ENCODE measurements at regions not wholly inside any gene's neighbourhood (a gene's known extent, or its start where the extent isn't known, plus 50 kb on each side); places are given as distances from the start of the nearest gene placed in this dataset.
A peak's percentile ranks its signal among the peaks of the same experiment; 100 is the strongest.

DNA sequence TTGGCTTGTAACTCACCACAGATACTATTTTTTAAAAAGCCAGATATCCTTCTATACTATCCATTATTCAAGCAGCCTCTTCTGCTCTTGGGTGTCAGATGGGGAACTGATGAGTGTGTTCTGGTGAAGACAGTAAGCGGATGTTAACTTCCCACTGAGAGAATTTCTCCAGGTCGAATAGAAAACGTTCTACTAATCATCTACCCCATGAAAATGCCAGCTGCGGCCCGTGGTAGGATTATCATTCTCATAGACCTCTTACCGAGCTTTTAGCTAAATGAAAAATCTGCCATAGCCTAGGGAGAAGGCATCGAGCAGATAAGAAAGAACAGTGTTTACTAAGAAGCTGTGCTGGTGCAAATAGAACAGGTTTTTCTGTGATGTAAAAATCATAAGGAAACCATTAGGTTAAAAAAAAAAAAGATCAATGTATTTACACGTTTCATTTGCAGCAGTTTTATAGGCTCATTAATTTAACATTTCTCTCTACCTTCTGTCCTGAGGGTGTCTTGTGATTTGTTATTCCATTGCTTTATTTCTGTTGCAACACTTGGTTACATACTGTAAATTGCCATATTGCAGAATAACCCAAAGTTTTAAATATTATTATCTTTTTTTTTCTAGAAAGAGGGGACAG is 1521.5 kb upstream of the ZEB2 start:
- TF ChIP-seq, protein P1, sequence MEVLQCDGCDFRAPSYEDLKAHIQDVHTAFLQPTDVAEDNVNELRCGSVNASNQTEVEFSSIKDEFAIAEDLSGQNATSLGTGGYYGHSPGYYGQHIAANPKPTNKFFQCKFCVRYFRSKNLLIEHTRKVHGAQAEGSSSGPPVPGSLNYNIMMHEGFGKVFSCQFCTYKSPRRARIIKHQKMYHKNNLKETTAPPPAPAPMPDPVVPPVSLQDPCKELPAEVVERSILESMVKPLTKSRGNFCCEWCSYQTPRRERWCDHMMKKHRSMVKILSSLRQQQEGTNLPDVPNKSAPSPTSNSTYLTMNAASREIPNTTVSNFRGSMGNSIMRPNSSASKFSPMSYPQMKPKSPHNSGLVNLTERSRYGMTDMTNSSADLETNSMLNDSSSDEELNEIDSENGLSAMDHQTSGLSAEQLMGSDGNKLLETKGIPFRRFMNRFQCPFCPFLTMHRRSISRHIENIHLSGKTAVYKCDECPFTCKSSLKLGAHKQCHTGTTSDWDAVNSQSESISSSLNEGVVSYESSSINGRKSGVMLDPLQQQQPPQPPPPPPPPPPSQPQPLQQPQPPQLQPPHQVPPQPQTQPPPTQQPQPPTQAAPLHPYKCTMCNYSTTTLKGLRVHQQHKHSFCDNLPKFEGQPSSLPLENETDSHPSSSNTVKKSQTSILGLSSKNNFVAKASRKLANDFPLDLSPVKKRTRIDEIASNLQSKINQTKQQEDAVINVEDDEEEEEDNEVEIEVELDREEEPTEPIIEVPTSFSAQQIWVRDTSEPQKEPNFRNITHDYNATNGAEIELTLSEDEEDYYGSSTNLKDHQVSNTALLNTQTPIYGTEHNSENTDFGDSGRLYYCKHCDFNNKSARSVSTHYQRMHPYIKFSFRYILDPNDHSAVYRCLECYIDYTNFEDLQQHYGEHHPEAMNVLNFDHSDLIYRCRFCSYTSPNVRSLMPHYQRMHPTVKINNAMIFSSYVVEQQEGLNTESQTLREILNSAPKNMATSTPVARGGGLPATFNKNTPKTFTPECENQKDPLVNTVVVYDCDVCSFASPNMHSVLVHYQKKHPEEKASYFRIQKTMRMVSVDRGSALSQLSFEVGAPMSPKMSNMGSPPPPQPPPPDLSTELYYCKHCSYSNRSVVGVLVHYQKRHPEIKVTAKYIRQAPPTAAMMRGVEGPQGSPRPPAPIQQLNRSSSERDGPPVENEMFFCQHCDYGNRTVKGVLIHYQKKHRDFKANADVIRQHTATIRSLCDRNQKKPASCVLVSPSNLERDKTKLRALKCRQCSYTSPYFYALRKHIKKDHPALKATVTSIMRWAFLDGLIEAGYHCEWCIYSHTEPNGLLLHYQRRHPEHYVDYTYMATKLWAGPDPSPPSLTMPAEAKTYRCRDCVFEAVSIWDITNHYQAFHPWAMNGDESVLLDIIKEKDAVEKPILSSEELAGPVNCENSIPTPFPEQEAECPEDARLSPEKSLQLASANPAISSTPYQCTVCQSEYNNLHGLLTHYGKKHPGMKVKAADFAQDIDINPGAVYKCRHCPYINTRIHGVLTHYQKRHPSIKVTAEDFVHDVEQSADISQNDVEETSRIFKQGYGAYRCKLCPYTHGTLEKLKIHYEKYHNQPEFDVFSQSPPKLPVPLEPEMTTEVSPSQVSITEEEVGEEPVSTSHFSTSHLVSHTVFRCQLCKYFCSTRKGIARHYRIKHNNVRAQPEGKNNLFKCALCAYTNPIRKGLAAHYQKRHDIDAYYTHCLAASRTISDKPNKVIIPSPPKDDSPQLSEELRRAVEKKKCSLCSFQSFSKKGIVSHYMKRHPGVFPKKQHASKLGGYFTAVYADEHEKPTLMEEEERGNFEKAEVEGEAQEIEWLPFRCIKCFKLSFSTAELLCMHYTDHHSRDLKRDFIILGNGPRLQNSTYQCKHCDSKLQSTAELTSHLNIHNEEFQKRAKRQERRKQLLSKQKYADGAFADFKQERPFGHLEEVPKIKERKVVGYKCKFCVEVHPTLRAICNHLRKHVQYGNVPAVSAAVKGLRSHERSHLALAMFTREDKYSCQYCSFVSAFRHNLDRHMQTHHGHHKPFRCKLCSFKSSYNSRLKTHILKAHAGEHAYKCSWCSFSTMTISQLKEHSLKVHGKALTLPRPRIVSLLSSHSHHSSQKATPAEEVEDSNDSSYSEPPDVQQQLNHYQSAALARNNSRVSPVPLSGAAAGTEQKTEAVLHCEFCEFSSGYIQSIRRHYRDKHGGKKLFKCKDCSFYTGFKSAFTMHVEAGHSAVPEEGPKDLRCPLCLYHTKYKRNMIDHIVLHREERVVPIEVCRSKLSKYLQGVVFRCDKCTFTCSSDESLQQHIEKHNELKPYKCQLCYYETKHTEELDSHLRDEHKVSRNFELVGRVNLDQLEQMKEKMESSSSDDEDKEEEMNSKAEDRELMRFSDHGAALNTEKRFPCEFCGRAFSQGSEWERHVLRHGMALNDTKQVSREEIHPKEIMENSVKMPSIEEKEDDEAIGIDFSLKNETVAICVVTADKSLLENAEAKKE (CRISPR knock-in tag; IDR thresholded peaks at IDR 0.05), result no peak
- TF ChIP-seq POLR2AphosphoS5 (IDR thresholded peaks at IDR 0.05; ENCODE audit: low read depth) (no peak), NANOG (IDR thresholded peaks at IDR 0.05; ENCODE audit: borderline replicate concordance) (no peak), STAT1 (IDR thresholded peaks at IDR 0.05; ENCODE audit: unreplicated experiment) (no peak), EZH2phosphoT487 (IDR thresholded peaks at IDR 0.05; ENCODE audit: unreplicated experiment) (no peak), EZH2 (IDR thresholded peaks at IDR 0.05; ENCODE audit: low read depth, unreplicated experiment) (no peak), JUNB (IDR thresholded peaks at IDR 0.05; ENCODE audit: unreplicated experiment) (no peak), CREB1 (CRISPR knock-in tag; IDR thresholded peaks at IDR 0.05; ENCODE audit: low read depth) (no peak), ZNF331 (CRISPR knock-in tag; IDR thresholded peaks at IDR 0.05; ENCODE audit: low read depth) (no peak), ZNF114 (CRISPR knock-in tag; IDR thresholded peaks at IDR 0.05) (no peak)
- TF ChIP-seq, protein P2, sequence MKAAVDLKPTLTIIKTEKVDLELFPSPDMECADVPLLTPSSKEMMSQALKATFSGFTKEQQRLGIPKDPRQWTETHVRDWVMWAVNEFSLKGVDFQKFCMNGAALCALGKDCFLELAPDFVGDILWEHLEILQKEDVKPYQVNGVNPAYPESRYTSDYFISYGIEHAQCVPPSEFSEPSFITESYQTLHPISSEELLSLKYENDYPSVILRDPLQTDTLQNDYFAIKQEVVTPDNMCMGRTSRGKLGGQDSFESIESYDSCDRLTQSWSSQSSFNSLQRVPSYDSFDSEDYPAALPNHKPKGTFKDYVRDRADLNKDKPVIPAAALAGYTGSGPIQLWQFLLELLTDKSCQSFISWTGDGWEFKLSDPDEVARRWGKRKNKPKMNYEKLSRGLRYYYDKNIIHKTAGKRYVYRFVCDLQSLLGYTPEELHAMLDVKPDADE (IDR thresholded peaks at IDR 0.05), result no peak
- TF ChIP-seq, protein P3, sequence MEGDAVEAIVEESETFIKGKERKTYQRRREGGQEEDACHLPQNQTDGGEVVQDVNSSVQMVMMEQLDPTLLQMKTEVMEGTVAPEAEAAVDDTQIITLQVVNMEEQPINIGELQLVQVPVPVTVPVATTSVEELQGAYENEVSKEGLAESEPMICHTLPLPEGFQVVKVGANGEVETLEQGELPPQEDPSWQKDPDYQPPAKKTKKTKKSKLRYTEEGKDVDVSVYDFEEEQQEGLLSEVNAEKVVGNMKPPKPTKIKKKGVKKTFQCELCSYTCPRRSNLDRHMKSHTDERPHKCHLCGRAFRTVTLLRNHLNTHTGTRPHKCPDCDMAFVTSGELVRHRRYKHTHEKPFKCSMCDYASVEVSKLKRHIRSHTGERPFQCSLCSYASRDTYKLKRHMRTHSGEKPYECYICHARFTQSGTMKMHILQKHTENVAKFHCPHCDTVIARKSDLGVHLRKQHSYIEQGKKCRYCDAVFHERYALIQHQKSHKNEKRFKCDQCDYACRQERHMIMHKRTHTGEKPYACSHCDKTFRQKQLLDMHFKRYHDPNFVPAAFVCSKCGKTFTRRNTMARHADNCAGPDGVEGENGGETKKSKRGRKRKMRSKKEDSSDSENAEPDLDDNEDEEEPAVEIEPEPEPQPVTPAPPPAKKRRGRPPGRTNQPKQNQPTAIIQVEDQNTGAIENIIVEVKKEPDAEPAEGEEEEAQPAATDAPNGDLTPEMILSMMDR (conservative IDR thresholded peaks at IDR 0.05; ENCODE audit: low read depth in 2 of 2), result no peak
- TF ChIP-seq, protein P4, sequence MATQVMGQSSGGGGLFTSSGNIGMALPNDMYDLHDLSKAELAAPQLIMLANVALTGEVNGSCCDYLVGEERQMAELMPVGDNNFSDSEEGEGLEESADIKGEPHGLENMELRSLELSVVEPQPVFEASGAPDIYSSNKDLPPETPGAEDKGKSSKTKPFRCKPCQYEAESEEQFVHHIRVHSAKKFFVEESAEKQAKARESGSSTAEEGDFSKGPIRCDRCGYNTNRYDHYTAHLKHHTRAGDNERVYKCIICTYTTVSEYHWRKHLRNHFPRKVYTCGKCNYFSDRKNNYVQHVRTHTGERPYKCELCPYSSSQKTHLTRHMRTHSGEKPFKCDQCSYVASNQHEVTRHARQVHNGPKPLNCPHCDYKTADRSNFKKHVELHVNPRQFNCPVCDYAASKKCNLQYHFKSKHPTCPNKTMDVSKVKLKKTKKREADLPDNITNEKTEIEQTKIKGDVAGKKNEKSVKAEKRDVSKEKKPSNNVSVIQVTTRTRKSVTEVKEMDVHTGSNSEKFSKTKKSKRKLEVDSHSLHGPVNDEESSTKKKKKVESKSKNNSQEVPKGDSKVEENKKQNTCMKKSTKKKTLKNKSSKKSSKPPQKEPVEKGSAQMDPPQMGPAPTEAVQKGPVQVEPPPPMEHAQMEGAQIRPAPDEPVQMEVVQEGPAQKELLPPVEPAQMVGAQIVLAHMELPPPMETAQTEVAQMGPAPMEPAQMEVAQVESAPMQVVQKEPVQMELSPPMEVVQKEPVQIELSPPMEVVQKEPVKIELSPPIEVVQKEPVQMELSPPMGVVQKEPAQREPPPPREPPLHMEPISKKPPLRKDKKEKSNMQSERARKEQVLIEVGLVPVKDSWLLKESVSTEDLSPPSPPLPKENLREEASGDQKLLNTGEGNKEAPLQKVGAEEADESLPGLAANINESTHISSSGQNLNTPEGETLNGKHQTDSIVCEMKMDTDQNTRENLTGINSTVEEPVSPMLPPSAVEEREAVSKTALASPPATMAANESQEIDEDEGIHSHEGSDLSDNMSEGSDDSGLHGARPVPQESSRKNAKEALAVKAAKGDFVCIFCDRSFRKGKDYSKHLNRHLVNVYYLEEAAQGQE (IDR thresholded peaks at IDR 0.05; ENCODE audit: unreplicated experiment), result no peak
- Histone ChIP-seq H3K27ac (ENCODE audit: low read depth) (no peak overlapping the region), H2AFZ (peak overlapping the region; percentile 86), H3K4me1 (ENCODE audit: insufficient read depth) (peaks cover 7% of the 10 kb centered on the region; the same call in 1 of the 2 replicates), H3K4me3 (no peak overlapping the region), H4K20me1 (replicated peaks; ENCODE audit: insufficient read depth) (no peaks in the 10 kb centered on the region), H3K36me3 (ENCODE audit: insufficient read depth) (no peaks in the 10 kb centered on the region), H3K79me2 (replicated peaks; ENCODE audit: insufficient read depth) (no peaks in the 10 kb centered on the region), H3K9me2 (ENCODE audit: insufficient read depth) (no peaks in the 10 kb centered on the region), H3K27me3 (ENCODE audit: insufficient read depth) (no peaks in the 10 kb centered on the region), H3F3A (replicated peaks; ENCODE audit: low read depth) (no peaks in the 10 kb centered on the region), H3K4me2 (no peak overlapping the region)
- Mint-ChIP-seq H3K9me3 (no peaks in the 10 kb centered on the region), H3K4me3 (no peak overlapping the region), H3K27ac (no peak overlapping the region), H3K4me1 (peaks cover 20% of the 10 kb centered on the region; the same call in 2 of the 3 replicates), H3K36me3 (ENCODE audit: low read depth) (no peaks in the 10 kb centered on the region), H3K27me3 (ENCODE audit: insufficient read depth, low read depth, poor library complexity) (no peaks in the 10 kb centered on the region)
- ATAC-seq (peak; percentile 34), DNase-seq (ENCODE audit: low spot score) (no peak)

Data from GM23338 (cell line).